NCI-H128 (cell line): ENCODE measurements at regions not wholly inside any gene's neighbourhood (a gene's known extent, or its start where the extent isn't known, plus 50 kb on each side); places are given as distances from the start of the nearest gene placed in this dataset.

ENCODE experiments used
- DNase-seq: peaks from one replicate; lab custom pipeline; 2025; ENCODE audit not compliant: unreplicated experiment; lab: John Stamatoyannopoulos, UW

DNA sequence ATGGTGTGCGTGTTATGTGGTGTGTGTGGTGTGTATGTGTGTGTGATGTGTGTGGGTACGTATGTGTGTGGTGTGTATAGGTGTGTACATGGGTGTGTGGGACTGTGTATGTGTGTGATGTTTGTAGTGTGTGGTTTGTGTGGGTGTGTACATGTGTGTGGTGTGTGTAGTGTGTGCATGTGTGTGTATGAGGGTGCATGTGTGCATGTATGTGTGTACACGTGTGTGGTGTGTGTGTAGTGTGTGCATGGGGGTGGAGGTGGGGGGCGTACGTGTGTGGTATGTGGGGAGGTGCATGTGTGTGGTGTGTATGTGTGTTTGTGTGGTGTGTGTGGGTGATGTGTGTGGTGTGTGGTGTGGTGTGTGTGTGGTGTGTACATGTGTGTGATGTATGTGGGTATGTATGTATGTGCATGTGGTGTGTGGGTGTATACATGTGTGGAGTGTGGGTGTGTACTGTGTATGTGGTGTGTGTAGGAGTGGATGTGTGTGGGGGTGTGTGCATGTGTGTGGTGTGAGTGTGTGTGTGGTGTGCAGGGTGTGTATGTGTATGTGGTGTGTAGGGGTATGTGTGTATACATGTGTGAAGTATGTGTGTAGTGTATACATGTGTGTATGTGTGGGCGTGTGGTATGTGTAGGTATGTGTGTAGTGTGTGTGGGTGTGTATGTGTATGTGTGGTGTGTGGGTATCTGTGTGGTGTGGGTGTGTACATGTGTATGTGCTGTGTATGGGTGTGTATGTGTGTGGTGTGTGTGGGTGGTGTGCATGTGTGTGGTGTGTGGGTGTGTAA is 119.8 kb upstream of the GSC start:
- DNase-seq, result no peak

DNA sequence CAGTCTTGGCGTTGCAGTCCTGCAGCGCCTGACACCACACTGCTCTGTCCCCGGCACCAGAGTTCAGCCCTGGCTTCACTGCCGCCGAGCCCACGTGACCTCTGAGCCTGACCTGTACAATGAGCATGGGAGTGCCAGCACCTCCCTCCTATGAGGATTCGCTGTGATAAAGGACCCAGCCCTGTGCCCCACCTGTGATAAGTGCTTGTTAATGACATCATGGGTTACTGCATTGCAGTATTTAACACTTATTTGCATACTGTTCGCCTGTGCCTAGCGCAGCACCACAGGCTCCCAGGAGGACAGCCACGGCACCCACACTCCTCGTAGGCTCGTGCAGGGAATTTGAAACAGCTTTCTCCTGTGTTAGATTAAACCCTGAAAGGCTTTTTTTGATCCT is 118.2 kb upstream of the GSC start:
- no peak for DNase-seq

DNA sequence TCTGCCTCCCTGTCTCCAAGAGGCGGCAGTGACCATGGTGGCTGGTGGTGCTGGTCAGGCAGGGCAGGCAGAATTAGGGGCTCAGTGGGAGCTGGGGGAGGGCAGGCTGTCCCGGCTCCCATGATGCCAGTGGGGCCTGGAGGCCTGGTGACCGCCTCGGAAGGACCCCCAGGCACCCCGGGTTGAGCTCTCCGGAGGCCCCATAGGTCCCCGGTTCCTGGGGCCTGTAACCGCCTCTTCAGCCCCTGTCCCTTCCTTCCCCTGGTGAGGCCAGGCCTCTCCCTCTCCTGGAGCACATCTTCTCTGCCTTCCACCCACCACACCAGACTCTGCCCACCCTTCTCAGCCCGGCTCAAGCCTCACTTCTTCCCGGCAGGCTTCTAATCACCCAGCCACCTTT is 117.7 kb upstream of the GSC start:
- DNase-seq, result no peak

DNA sequence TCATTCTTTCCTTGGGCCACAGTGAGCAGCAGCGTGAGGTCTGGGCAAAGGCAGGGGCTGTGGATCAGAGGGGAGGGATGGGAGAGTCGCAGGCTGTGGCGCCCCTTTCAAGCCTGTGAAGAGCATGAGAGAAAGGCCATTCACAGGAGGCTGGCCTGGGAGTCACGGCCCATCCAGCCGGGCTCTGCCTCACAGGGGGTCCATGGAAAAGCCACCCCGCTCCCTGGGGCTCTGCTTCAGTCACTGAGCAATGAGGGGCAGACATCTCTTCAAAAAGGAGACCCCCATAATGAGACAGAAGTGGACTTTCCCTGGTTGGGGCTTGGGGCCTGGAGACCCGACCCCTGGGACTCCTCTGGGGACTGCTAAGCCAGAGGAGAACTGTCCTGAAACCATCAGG is 117.0 kb upstream of the GSC start:
- no peak for DNase-seq

DNA sequence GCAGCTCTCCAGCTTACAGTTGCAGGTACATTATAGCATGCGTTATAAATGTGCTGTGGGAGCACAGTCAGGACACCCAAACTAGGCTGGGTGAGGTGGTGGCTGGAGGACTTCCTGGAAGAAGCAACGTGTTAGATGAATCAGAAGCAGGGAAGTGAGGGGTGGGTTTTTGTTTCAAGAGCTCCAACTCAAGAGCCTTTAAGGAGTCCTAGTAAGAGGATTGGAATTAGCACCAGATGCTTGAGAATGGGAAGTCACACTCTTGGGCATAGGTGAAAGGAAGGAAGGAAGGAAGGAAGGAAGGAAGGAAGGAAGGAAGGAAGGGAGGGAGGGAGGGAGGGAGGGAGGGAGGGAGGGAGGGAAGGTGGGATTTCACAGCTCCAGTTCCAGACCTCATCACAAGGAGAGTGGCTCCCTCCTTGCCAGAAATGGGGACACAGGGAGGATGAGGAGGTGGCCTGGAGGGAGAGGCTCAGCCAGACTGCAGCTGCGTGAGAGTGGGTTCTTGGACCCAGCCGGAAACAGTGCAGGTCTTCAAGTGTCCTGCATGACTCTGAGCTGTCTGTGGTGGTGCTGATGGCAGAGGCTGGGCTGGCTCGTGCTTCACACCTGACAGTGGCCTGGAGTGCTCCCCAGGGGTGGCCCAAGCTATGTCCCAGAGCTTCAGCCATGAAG is 115.7 kb upstream of the GSC start:
- no peak for DNase-seq

DNA sequence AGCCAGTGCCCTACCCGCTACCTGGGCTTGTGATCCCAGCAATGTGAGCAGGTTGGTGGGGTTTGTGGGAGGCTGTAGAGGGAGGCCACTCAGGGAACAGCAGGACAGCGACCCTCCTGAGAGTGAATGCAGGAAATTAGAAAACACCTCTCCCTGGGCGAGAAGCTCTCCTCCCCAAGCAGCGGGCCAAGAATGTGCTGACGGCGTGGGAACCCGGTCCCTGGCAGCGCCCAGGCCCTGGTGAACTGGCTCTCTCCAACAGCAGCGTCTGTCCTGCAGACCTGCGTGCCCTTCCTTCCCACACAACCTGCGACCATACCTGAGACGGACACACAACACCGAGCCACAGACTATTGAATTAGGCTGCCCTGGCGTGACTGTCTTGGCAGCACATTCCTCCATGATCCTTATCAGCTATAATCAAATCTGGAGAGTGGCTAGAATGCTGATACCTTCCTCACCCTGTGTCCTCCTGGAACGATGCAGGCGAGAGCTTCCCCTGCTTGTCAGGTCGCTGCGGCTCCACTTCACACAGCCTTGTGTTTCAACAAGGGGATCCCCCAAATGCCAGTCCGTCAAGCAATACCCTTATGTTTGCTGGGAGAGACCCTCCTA is 114.8 kb upstream of the GSC start:
- no peak for DNase-seq

DNA sequence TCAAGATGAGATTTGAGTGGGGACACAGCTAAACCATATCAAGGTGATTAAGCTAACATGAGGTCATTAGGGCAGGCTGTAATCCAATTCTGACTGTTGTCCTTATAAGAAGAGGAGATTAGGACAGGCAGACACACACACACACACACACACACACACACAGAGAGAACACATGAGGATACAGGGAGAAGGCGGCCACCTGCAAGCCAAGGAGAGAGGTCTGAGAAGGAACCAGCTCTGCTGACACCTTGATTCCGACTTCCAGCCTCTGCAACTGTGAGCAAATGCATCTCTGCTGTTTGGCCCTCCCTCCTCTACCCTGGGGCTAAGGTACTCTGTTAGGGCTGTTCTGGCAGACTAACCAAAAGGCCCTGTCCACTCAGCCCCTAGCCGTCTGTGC is 112.5 kb upstream of the GSC start:
- no peak for DNase-seq

DNA sequence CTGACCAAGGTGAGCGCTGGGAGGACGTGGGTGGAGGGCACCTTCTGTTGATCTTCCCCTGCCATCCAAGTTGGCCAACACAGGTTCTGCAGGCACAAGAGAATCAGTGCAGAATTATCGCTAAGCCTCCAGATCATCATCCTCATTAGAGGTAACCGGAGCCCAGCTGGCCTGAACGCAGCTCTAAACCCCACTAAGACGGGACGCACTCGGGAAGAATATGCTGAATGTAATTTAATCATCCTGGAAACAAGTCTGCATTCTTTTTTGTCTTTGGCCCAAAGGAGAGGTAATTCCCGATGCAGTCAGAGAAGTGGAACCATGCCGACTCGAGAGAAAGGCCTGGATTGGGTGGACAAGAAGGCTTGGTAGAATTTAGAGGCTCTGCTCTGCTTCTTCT is 111.0 kb upstream of the GSC start:
- no peak for DNase-seq

DNA sequence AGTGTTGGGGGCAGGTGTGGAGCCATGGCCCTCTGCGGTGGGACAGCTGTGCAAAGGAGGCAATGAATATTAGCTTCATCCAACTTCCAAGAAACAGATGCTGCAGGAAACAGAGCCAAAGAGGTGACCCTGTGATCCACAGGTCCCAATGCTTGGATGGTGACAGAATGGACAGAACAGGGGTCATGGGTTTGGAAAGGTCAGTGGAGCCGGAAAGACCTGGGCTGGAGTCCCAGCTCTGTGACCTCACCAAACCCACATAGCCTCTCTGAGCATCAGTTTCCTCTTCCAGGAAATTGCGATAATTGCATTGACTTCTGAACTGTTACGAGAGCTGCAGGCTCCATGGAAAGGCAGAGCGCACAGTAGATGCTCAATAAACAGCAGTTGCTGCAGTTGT is 110.2 kb upstream of the GSC start:
- no peak for DNase-seq

DNA sequence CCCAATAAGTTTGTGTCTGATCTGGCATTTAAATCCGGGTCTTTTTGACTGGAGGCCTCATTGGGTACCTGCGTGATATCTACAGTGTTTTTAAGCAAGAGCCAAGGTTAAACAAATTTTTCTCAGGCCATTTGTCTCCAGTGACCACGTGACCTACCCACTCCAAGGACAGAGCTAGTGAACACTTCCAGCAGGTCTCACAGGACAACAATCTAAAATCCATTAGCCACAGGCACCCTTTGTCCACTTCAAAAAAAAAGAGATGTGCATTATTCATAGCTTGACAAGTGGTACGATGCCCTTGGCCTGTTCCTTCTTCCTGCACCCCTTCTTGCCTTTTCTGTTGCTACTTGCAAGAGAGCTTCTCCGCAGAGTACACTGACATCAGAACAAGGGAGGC is 109.6 kb upstream of the GSC start:
- DNase-seq, result no peak

DNA sequence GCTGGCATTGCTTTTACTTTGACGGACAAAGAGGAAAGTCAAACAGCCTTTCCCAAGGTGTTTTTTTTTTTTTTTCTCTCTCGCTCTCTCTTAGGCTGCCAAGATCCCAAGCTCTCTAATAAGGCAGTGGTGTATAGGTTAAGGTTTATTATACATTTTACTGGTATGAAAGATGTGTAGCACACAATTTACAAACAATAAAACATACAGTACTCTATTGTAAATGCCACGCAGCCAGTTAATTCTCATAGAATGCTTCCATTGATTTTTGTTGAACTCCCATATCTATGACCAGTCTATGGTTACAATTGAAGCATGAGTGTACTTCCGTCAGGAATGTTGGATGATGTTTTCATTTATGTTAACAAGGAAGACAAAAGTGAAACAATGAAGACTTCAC is 106.4 kb upstream of the GSC start:
- DNase-seq, result no peak

DNA sequence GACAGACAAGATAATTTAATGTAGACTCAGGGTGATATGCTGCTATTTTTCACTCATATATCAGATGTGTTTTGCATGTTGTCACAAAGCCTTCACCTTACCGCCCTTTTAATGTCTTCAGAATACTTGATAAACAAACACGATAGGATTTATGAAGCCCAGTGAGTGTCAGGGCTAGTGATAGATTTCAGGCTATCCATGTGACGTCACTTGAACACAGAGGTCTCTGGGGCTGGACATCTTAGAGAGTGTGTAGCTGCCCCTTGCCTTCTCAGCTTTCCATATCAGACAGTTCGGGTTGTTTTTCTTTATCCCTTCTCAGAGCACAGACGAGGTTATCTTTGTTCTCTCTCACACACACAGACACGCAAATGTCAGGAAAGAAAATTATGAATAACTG is 105.3 kb upstream of the GSC start:
- DNase-seq, result no peak

DNA sequence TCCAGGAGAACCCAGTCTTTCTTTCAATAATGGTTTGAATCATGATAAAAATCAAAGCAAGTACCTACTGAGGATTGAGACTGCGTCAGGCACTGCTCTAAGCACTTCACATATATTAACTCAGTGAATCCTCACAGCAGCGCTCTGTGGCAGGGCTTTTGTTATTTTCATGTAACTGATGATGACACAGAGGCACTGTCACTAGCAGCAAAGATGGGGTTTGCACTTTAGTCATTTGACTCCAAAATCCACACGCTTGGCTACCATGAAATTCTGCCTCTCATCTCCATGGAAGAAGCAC is 98.8 kb upstream of the GSC start:
- no peak for DNase-seq

DNA sequence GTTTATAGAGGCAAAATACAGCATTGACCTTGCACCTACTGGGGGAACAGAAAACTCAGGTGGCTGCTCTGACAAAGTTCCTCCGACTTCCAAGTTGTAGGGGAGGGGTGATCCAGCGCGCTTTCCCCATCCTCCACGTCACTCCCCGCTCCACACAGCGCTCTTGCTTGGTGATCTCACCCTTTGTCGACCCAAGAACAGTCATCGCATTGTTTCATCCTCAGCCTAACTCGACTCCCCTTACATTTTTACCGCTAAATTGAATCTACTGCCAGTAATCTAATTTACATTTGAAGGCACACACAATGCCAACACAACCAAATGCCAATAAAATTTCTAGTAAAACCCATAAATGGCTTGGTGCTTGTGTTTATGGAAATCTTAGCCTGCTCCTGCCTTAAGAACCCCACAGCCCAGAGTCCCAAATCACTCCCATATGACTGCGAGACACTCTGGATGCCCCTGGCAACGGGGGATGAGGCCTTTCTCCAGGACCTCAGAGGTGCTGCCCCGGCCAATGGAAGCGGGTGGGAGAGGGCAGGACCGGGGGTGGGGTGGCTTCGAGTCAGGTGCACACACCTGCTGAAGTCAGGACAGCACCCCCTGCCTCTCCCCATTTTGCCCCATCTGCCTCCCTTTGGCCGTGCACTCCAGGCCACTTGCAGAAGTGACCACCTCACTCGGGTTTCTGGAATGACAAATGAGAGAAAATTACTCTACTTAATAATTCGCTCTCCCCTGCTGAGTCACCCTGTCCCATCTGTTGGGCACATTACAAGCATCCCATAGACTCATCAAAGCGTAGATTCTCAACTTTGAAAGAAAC is 98.2 kb upstream of the GSC start:
- DNase-seq, result no peak

DNA sequence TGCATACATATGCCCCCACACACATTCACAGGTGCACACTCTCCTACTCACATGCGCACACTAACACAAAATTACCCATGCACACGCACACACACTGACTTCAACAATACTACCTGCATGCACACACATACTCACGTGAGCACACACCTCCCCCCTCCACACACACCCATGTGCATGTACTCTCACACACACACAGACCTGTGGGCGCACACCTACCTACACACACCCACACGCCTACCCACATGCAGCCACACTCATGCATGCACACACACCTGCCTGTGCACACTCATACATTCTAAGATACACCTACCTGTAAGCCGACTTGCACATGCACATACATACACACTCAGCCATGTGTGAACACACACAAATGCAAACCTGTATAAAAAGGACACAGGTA is 97.3 kb upstream of the GSC start:
- no peak for DNase-seq

DNA sequence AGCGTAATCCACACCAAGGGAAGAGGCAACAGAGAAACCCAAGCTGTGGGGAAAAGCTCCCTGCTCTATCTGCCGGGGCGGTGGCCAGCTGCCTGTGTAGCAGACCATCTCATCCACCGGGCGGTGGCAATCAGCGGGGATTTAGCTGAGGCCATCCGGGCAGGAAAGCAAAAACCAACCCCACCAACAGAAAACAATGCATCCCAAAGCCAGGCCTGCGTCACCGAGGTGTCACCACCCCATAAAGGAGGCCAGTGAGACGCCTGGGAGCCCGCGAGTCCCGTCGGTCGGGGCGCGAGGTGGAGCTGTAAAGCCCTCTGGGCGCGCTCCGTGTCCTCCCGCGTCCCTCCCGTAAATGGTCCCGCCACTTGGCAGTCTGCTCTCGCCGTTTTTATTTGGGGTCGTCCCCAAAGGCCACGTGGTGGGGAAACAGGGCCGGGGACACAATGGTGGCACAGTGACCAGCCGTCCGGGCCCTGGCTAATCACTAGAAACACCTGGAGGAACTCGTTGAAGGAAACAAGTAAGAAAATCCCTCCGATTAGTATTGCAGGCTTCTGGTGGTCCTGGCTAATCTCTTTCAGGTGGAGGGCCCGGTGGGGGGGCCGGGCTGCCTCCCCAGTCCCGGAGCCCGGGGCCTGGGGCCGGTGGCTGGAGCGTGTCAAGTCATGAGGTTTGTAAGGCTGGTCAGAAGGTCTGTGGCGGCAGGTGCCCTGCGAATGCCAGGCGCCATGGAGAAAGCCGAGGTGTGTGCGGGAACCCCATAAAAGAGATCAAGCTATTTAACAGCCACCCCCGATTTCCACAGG is 94.7 kb upstream of the GSC start:
- no peak for DNase-seq

DNA sequence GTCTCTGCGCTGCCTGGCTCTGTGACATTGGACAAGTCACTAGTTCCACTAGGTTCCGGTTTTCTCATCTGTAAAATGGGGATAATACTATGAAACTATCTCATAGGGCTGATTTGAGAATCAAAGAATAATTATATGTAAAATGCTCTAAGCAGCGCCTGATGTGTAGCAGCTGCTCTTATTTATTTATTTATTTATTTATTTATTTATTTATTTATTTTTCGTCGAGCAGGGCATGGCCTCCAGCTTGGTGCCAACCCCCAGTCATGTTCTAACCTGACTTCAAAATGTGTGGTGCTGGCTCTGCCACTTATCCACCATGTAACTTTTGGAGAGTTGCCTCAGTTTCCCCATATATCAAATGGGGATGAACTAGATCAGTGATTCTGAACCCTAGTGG is 93.5 kb upstream of the GSC start:
- no peak for DNase-seq

DNA sequence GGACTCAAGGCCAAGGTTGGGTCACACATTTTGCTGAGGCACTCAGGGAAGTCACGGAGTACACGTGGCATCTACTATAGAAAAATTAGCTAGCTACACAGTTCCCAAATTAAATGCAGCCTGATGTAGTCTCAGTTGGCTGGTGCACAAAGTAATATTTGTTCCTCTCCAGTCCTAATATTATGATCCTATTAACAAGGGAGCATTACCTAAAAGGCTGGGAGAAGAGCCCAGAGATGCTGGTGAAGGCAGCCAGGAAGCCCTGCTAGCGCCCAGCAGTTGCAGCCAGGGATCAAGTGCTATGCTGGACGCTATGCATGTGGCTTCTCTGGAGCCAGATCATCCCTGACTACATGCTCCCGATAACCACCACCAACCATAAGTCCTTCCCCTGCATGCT is 88.0 kb upstream of the GSC start:
- no peak for DNase-seq

DNA sequence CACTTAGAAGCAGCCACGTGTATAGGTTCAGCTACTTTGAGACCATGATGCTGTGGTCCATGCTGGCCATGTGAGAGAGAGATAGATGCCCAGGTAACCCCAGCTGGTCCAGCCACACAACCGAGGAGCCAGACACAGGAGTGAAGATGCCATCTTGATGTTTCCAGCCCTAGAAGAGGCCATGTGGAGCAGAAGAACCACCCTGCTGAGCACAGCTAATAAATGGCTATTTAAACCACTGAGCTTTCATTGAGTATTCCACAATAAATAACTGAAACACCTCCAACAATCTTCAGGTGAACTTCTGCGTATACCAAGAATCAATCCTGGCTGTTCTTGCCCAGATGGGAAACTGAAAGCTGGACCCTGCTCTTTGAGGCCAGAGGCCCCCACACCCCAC is 84.0 kb upstream of the GSC start:
- DNase-seq, result no peak

DNA sequence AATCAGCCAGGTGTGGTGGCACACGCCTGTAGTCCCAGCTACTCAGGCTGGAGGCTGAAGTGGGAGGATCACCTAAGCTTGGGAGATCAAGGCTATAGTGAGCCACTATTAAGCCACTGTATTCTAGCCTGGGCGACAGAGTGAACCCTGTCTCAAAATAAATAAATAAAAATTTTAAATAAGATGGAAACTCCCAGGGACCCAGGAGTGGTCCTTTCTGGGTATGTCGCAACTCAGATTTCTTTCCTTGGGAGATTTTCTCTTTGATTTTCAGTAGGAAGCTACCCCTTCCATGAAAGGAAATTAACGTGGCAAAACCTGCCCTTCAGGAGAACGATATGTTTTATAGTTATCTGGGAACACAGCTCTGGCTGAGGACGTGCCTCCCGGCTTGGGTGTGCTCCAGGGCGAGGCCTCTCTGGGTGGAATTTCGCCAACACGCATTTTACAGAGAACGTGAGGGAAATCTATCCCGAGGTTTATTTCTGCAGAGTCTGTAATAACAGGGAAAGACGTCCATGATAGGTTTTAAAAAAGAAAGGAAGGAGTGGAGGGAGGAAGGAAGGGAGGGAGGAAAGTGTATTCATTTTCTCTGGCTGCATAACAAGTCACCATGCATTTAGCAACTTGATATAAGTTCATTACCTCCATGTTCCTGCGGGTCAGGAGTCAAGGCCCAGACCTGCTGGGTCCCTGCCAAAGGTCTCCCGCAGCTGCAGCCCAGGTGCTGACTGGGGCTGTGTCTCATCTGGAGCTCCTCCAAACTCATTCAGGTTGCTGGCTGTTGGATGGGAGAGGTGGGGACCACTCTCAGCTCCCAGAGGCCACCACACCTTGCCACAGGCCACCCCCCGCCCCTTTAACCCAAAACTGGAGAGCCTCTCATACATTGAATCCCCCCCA is 80.6 kb upstream of the GSC start:
- no peak for DNase-seq
